GM12878 (cell line): ENCODE measurements at regions not wholly inside any gene's neighbourhood (a gene's known extent, or its start where the extent isn't known, plus 50 kb on each side); places are given as distances from the start of the nearest gene placed in this dataset.

ENCODE experiments used
- ATAC-seq: fragments of 200-7000 bp; cut with Tn5 transposase; 3 replicates; pipeline ENCODE4 v1.9.1; 2020; ENCODE audit warnings: mild to moderate bottlenecking, moderate library complexity
- BruUV-seq: library from RNA; stranded (reverse); fragments of 400-500 nt; replicated peaks from 2 replicates; lab custom pipeline; 2021; lab: Mats Ljungman, UMichigan
- CTCF ChIA-PET: fragments of 300-600 bp; sonication (Branson Sonifier 250); formaldehyde crosslinking; extraction: SDS; loops from one replicate; lab custom pipeline; 2021; ENCODE audit warnings: inconsistent platforms; lab: Yijun Ruan, JAX
- POLR2A ChIA-PET: fragments of 350-600 bp; formaldehyde crosslinking; extraction: SDS; loops from one replicate; lab custom pipeline; 2021; ENCODE audit warnings: inconsistent platforms; lab: Charles Lee
- RAD21 ChIA-PET: fragments of 300-600 bp; sonication (Branson Sonifier 250); formaldehyde crosslinking; loops from one replicate; lab custom pipeline; 2023; ENCODE audit warnings: antibody characterized with exemption; ENCODE audit not compliant: unreplicated experiment; lab: Charles Lee
- SMC1A ChIA-PET: fragments of 300-600 bp; sonication (Branson Sonifier 250); formaldehyde crosslinking; loops from one replicate; lab custom pipeline; 2023; ENCODE audit not compliant: unreplicated experiment, uncharacterized antibody; lab: Charles Lee
- DNase-seq: peaks from one replicate; pipeline ENCODE4 v3.0.0-alpha.2; 2011; ENCODE audit warnings: low read depth, low spot score
- FAIRE-seq: peaks from 3 replicates; lab custom pipeline; 2011; peaks lifted over from hg19 to GRCh38; lab: Jason Lieb, UNC
- H2AFZ ChIP-seq: 2 replicates; pipeline ENCODE4 v1.6.0; 2011; ENCODE audit warnings: low read depth, low read length, control low read depth; ENCODE audit not compliant: control insufficient read depth
- H3K27ac ChIP-seq: 2 replicates; pipeline ENCODE4 v1.5.1; 2011; ENCODE audit warnings: control low read depth; ENCODE audit not compliant: control insufficient read depth, insufficient read depth
- H3K27me3 ChIP-seq, 2 experiments: replicated peaks in 1 of 2; 2 replicates each; pipeline versions ENCODE4 v1.6.0 to v1.6.1; 2011; ENCODE audit warnings: low read length in 1 of 2; ENCODE audit not compliant: control insufficient read depth in 2 of 2, insufficient read depth in 2 of 2
- H3K36me3 ChIP-seq, 2 experiments: 2 replicates each; pipeline ENCODE4 v1.5.1; 2011; ENCODE audit warnings: low read length in 1 of 2; ENCODE audit not compliant: control insufficient read depth in 2 of 2, insufficient read depth in 2 of 2
- H3K4me1 ChIP-seq: 2 replicates; pipeline ENCODE4 v1.6.1; 2011; ENCODE audit warnings: mild to moderate bottlenecking, low read length, moderate library complexity, mixed read lengths; ENCODE audit not compliant: control insufficient read depth, insufficient read depth
- H3K4me2 ChIP-seq: 2 replicates; pipeline ENCODE4 v1.6.0; 2011; ENCODE audit warnings: control low read depth; ENCODE audit not compliant: control insufficient read depth, insufficient read depth
- H3K4me3 ChIP-seq: fragments of 200-600 bp; sonication (generic); 2 replicates; pipeline ENCODE4 v1.5.1; 2016
- H3K79me2 ChIP-seq: 2 replicates; pipeline ENCODE4 v1.6.0; 2011; ENCODE audit warnings: low read length; ENCODE audit not compliant: control insufficient read depth, insufficient read depth
- H3K9ac ChIP-seq: 2 replicates; pipeline ENCODE4 v1.8.0; 2011; ENCODE audit warnings: low read length, control low read depth, mixed read lengths; ENCODE audit not compliant: control insufficient read depth, insufficient read depth
- H3K9me3 ChIP-seq: replicated peaks from 3 replicates; pipeline ENCODE4 v1.5.1; 2011; ENCODE audit warnings: mild to moderate bottlenecking, low read length; ENCODE audit not compliant: control insufficient read depth, insufficient read depth
- H4K20me1 ChIP-seq: 2 replicates; pipeline ENCODE4 v1.6.0; 2011; ENCODE audit not compliant: control insufficient read depth, insufficient read depth
- CHD2 ChIP-seq: IDR thresholded peaks from 2 replicates; pipeline ENCODE4 v1.6.1; 2011; ENCODE audit warnings: low read depth, low read length, improper control_type of control experiment, borderline replicate concordance
- CREM ChIP-seq: IDR thresholded peaks from 2 replicates; pipeline ENCODE4 v1.6.1; 2014; ENCODE audit warnings: antibody characterized with exemption, low read depth
- EP300 ChIP-seq, 2 experiments: fragments of 150-350 bp in 1 of 2; IDR thresholded peaks; 2 replicates each; pipeline ENCODE4 v1.6.1; 2011 to 2012; ENCODE audit warnings: low read depth in 2 of 2, low read length in 2 of 2, borderline replicate concordance in 1 of 2, improper control_type of control experiment in 1 of 2, inconsistent platforms in 1 of 2; ENCODE audit not compliant: control insufficient read depth in 1 of 2
- IKZF1 ChIP-seq: fragments of 450-650 bp; conservative IDR thresholded peaks from 2 replicates; pipeline ENCODE4 v1.6.1; 2017; ENCODE audit warnings: antibody characterized with exemption, mild to moderate bottlenecking
- JUNB ChIP-seq: IDR thresholded peaks from 2 replicates; pipeline ENCODE4 v1.6.1; 2016; ENCODE audit warnings: antibody characterized with exemption, mild to moderate bottlenecking
- RAD51 ChIP-seq: fragments of 450-650 bp; IDR thresholded peaks from 2 replicates; pipeline ENCODE4 v1.6.1; 2016; ENCODE audit warnings: moderate library complexity, mild to moderate bottlenecking, inconsistent platforms
- SIN3A ChIP-seq: IDR thresholded peaks from 2 replicates; pipeline ENCODE4 v1.6.1; 2012; ENCODE audit warnings: low read depth, low read length, improper control_type of control experiment
- SMAD1 ChIP-seq: fragments of 450-650 bp; IDR thresholded peaks from 2 replicates; pipeline ENCODE4 v1.6.1; 2018; ENCODE audit warnings: mild to moderate bottlenecking, low read depth; ENCODE audit not compliant: partially characterized antibody
- SREBF1 ChIP-seq: IDR thresholded peaks from 2 replicates; pipeline ENCODE4 v1.6.1; 2012; ENCODE audit warnings: mild to moderate bottlenecking, low read length
- STAT3 ChIP-seq: IDR thresholded peaks from 2 replicates; pipeline ENCODE4 v1.6.1; 2011; ENCODE audit warnings: low read depth, low read length, improper control_type of control experiment
- TCF12 ChIP-seq: IDR thresholded peaks from 2 replicates; pipeline ENCODE4 v1.6.1; 2011; ENCODE audit warnings: low read depth, mild to moderate bottlenecking, low read length
- TCF3 ChIP-seq: IDR thresholded peaks from 2 replicates; pipeline ENCODE4 v1.6.1; 2012; ENCODE audit warnings: low read depth, mild to moderate bottlenecking, low read length, borderline replicate concordance; ENCODE audit not compliant: insufficient read depth
- USF1 ChIP-seq: IDR thresholded peaks from 2 replicates; pipeline ENCODE4 v1.6.1; 2011; ENCODE audit warnings: borderline replicate concordance, low read depth, mild to moderate bottlenecking, moderate library complexity, mixed read lengths, low read length; ENCODE audit not compliant: insufficient read depth; ENCODE audit errors: extremely low read length
- USF2 ChIP-seq: IDR thresholded peaks from 2 replicates; pipeline ENCODE4 v1.6.1; 2011; ENCODE audit warnings: low read depth, low read length, improper control_type of control experiment, borderline replicate concordance
- YY1 ChIP-seq: IDR thresholded peaks from 2 replicates; pipeline ENCODE4 v1.6.1; 2011; ENCODE audit warnings: low read depth, mild to moderate bottlenecking, low read length
- ZBED1 ChIP-seq: IDR thresholded peaks from 2 replicates; pipeline ENCODE4 v1.6.1; 2016; ENCODE audit warnings: borderline replicate concordance
- WGBS: methylation state at CpG from one replicate; pipeline ENCODE4 v1.1.6; 2016; ENCODE audit warnings: low lambda C conversion rate; ENCODE audit not compliant: insufficient replicate concordance, insufficient coverage; ENCODE audit errors: missing lambda C conversion rate; 5-methylcytosine and 5-hydroxymethylcytosine counted together
- in situ Hi-C: fragments of 300-500 bp; cut with MboI; formaldehyde crosslinking; loops from 9 replicates; pipeline ENCODE4 v1.14.3; 2018; ENCODE audit warnings: mixed read lengths
- intact Hi-C: fragments of 100-400 bp; cut with micrococcal nuclease; formaldehyde crosslinking; loops from one replicate; pipeline ENCODE4 v1.14.2; 2022; ENCODE audit not compliant: unreplicated experiment
- TF ChIP-seq, protein P1 (sequence below): IDR thresholded peaks from 2 replicates; pipeline ENCODE4 v1.6.1; 2011; ENCODE audit warnings: mild to moderate bottlenecking, low read depth, low read length, moderate library complexity; ENCODE audit not compliant: insufficient replicate concordance
- TF ChIP-seq, protein P2 (sequence below): fragments of 450-650 bp; IDR thresholded peaks from 2 replicates; pipeline ENCODE4 v1.6.1; 2017; ENCODE audit warnings: antibody characterized with exemption, mild to moderate bottlenecking, moderate library complexity
- TF ChIP-seq, protein P3 (sequence below): IDR thresholded peaks from 2 replicates; pipeline ENCODE4 v1.6.1; 2012; ENCODE audit warnings: low read length, inconsistent platforms

GRCh38 chr14:51539571-51540037, 112.1 kb upstream of the FRMD6 start:
- 0% methylated on average over 1 of the region's 1 CpG for WGBS
- H3K4me2 ChIP-seq = no peak overlapping the region
- ChIA-PET SMC1A (no interaction called here), POLR2A (no interaction called here), RAD21 (no interaction called here), CTCF (interaction anchor here (1.5 kb wide), 1 partner anchor 10 kb away, joined by 4 read pairs; no protein-coding TSS in a partner anchor)
- H3K36me3 ChIP-seq = no peaks in the 10 kb centered on the region
- in situ Hi-C loops (no loop called here), intact Hi-C loops (no loop called here)
- no peak for ATAC-seq
- no peaks in the 10 kb centered on the region for H4K20me1 ChIP-seq
- H3K9ac ChIP-seq = no peak overlapping the region
- no peaks in the 10 kb centered on the region for H3K9me3 ChIP-seq
- no peak overlapping the region for H3K4me3 ChIP-seq
- DNase-seq = no peak
- no peak for TF ChIP-seq RAD51
- no peak for TF ChIP-seq USF2
- TF ChIP-seq, protein P1, sequence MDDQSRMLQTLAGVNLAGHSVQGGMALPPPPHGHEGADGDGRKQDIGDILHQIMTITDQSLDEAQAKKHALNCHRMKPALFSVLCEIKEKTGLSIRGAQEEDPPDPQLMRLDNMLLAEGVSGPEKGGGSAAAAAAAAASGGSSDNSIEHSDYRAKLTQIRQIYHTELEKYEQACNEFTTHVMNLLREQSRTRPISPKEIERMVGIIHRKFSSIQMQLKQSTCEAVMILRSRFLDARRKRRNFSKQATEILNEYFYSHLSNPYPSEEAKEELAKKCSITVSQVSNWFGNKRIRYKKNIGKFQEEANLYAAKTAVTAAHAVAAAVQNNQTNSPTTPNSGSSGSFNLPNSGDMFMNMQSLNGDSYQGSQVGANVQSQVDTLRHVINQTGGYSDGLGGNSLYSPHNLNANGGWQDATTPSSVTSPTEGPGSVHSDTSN = no peak
- no peak for TF ChIP-seq IKZF1
- TF ChIP-seq SIN3A = no peak
- no peak for TF ChIP-seq USF1
- no peak for TF ChIP-seq JUNB
- TF ChIP-seq EP300 (IDR thresholded peaks at IDR 0.05; ENCODE audit: borderline replicate concordance in 1 of 2, control insufficient read depth in 1 of 2, low read depth in 2 of 2, low read length in 2 of 2) = no peak
- TF ChIP-seq SMAD1 = no peak
- no peak for TF ChIP-seq CREM
- no peak for TF ChIP-seq YY1
- no peak for TF ChIP-seq TCF12
- no peak for TF ChIP-seq CHD2
- TF ChIP-seq, protein P2, sequence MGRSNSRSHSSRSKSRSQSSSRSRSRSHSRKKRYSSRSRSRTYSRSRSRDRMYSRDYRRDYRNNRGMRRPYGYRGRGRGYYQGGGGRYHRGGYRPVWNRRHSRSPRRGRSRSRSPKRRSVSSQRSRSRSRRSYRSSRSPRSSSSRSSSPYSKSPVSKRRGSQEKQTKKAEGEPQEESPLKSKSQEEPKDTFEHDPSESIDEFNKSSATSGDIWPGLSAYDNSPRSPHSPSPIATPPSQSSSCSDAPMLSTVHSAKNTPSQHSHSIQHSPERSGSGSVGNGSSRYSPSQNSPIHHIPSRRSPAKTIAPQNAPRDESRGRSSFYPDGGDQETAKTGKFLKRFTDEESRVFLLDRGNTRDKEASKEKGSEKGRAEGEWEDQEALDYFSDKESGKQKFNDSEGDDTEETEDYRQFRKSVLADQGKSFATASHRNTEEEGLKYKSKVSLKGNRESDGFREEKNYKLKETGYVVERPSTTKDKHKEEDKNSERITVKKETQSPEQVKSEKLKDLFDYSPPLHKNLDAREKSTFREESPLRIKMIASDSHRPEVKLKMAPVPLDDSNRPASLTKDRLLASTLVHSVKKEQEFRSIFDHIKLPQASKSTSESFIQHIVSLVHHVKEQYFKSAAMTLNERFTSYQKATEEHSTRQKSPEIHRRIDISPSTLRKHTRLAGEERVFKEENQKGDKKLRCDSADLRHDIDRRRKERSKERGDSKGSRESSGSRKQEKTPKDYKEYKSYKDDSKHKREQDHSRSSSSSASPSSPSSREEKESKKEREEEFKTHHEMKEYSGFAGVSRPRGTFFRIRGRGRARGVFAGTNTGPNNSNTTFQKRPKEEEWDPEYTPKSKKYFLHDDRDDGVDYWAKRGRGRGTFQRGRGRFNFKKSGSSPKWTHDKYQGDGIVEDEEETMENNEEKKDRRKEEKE = no peak
- TF ChIP-seq, protein P3, sequence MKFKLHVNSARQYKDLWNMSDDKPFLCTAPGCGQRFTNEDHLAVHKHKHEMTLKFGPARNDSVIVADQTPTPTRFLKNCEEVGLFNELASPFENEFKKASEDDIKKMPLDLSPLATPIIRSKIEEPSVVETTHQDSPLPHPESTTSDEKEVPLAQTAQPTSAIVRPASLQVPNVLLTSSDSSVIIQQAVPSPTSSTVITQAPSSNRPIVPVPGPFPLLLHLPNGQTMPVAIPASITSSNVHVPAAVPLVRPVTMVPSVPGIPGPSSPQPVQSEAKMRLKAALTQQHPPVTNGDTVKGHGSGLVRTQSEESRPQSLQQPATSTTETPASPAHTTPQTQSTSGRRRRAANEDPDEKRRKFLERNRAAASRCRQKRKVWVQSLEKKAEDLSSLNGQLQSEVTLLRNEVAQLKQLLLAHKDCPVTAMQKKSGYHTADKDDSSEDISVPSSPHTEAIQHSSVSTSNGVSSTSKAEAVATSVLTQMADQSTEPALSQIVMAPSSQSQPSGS = no peak
- TF ChIP-seq TCF3 = no peak
- no peak for TF ChIP-seq STAT3
- no peak for TF ChIP-seq ZBED1
- no peak for TF ChIP-seq SREBF1
- H3K27ac ChIP-seq = no peak overlapping the region
- H3K27me3 ChIP-seq = no peaks in the 10 kb centered on the region
- no peaks in the 10 kb centered on the region for H3K4me1 ChIP-seq
- H2AFZ ChIP-seq = no peak overlapping the region
- H3K79me2 ChIP-seq = no peaks in the 10 kb centered on the region
- FAIRE-seq = no peak
- BruUV-seq = no TSS peak
